C4-2B (cell line): ENCODE measurements at regions not wholly inside any gene's neighbourhood (a gene's known extent, or its start where the extent isn't known, plus 50 kb on each side); places are given as distances from the start of the nearest gene placed in this dataset.

Experiments used
- ZFX ChIP-seq: fragments of 450-650 bp; IDR thresholded peaks from 2 replicates; pipeline ENCODE4 v1.6.1; 2017
- TF ChIP-seq, protein P1 (sequence below): fragments of 450-650 bp; conservative IDR thresholded peaks from 2 replicates; pipeline ENCODE4 v1.5.1; 2017; ENCODE audit warnings: mild to moderate bottlenecking

DNA sequence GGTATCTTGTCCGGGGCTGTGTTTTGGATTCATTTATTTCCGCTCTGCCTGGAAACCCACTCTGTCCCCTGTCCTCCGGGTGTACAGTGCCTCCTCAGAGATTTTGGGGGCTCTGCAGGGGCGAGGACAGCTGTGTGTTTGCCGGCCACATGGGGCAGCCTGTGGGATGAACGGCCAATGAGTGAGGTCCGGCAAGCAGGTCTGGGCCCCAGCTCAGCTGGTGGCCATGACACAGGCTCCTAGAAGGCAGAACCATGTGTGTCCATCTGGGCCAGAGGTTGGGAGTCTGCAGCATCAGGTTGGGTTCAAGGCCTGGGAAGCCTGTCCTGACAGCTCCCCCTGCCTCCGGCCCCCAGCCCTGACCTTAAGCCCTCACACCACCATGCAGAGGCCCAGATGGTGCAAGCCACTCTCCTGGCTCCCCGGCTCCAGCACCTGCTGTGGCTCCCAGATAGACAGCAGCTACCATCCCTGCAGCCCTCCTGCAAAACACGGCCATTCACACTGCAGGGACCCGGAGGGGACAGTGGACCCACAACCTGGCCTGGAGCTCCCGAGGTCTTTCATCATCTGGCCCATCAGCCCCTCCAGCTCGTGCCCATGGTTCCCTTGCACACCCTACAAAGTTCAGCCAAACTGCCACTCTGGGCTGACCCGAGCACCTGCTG is 220.1 kb upstream of the C14orf180 start:
- TF ChIP-seq, protein P1, sequence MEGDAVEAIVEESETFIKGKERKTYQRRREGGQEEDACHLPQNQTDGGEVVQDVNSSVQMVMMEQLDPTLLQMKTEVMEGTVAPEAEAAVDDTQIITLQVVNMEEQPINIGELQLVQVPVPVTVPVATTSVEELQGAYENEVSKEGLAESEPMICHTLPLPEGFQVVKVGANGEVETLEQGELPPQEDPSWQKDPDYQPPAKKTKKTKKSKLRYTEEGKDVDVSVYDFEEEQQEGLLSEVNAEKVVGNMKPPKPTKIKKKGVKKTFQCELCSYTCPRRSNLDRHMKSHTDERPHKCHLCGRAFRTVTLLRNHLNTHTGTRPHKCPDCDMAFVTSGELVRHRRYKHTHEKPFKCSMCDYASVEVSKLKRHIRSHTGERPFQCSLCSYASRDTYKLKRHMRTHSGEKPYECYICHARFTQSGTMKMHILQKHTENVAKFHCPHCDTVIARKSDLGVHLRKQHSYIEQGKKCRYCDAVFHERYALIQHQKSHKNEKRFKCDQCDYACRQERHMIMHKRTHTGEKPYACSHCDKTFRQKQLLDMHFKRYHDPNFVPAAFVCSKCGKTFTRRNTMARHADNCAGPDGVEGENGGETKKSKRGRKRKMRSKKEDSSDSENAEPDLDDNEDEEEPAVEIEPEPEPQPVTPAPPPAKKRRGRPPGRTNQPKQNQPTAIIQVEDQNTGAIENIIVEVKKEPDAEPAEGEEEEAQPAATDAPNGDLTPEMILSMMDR = no peak
- no peak for TF ChIP-seq ZFX
